ENCODE measurements at regions not wholly inside any gene's neighbourhood (a gene's known extent, or its start where the extent isn't known, plus 50 kb on each side); places are given as distances from the start of the nearest gene placed in this dataset.

- no peak overlapping the region for H3K4me3 ChIP-seq
- no peak for ATAC-seq
- H3K9me3 ChIP-seq, result no peaks in the 10 kb centered on the region
- H3K27me3 ChIP-seq, result no peaks in the 10 kb centered on the region
- no peaks in the 10 kb centered on the region for H3K4me1 ChIP-seq
- no peaks in the 10 kb centered on the region for H3K36me3 ChIP-seq
- H3K27ac ChIP-seq, result no peak overlapping the region
- no peak for TF ChIP-seq CTCF (IDR thresholded peaks at IDR 0.05)
- no peak for TF ChIP-seq POLR2A (IDR thresholded peaks at IDR 0.05)
- no peak for TF ChIP-seq EP300 (IDR thresholded peaks at IDR 0.05)
- TF ChIP-seq POLR2AphosphoS5 (IDR thresholded peaks at IDR 0.05), result no peak
These were observed 233.1 kb upstream of the RPS6KA3 start for GRCh38 chrX:20499763-20500162.

- Histone ChIP-seq H3K4me1 (no peaks in the 10 kb centered on the region), H3K9me3 (no peaks in the 10 kb centered on the region), H3K27ac (no peak overlapping the region), H3K27me3 (no peaks in the 10 kb centered on the region), H3K36me3 (no peaks in the 10 kb centered on the region), H3K4me3 (no peak overlapping the region)
- ATAC-seq, result no peak
- WGBS, 2 donors (ENCODE audit: low coverage in 1 of 2), result 33 to 45% methylated on average over 4 to 7 of the region's 7 CpGs
- no peak for TF ChIP-seq POLR2AphosphoS5 (IDR thresholded peaks at IDR 0.05)
- TF ChIP-seq CTCF (IDR thresholded peaks at IDR 0.05), result no peak
- TF ChIP-seq EP300 (IDR thresholded peaks at IDR 0.05), result no peak
- no peak for TF ChIP-seq POLR2A (IDR thresholded peaks at IDR 0.05)
These were observed 232.3 kb upstream of the RPS6KA3 start for GRCh38 chrX:20498851-20499635.

- no peaks in the 10 kb centered on the region for H3K9me3 ChIP-seq
- no peak for ATAC-seq
These were observed 228.9 kb upstream of the RPS6KA3 start for GRCh38 chrX:20495575-20495974.

GRCh38 chrX:20488473-20488872 is 221.8 kb upstream of the RPS6KA3 start:
- H3K27ac ChIP-seq, result no peak overlapping the region
- H3K4me3 ChIP-seq, result no peak overlapping the region
- no peak for ATAC-seq
- H3K9me3 ChIP-seq, result no peaks in the 10 kb centered on the region
- no peaks in the 10 kb centered on the region for H3K36me3 ChIP-seq
- H3K4me1 ChIP-seq, result no peaks in the 10 kb centered on the region
- TF ChIP-seq EP300 (IDR thresholded peaks at IDR 0.05), result no peak
- TF ChIP-seq CTCF (IDR thresholded peaks at IDR 0.05), result no peak
- no peak for TF ChIP-seq POLR2A (IDR thresholded peaks at IDR 0.05)
- no peak for TF ChIP-seq POLR2AphosphoS5 (IDR thresholded peaks at IDR 0.05)
- 83 to 86% methylated on average over 1 of the region's 1 CpG for WGBS, 2 donors (ENCODE audit: low coverage in 1 of 2)
- H3K27me3 ChIP-seq, result no peaks in the 10 kb centered on the region

More at GRCh38 chrX:20495575-20495974, 228.9 kb upstream of the RPS6KA3 start:
- no peak overlapping the region for H3K27ac ChIP-seq
- WGBS, 2 donors (ENCODE audit: low coverage in 1 of 2), result 20 to 70% methylated on average over 1 to 2 of the region's 2 CpGs
- H3K4me1 ChIP-seq, result no peaks in the 10 kb centered on the region
- TF ChIP-seq POLR2AphosphoS5 (IDR thresholded peaks at IDR 0.05) (no peak), EP300 (IDR thresholded peaks at IDR 0.05) (no peak), POLR2A (IDR thresholded peaks at IDR 0.05) (no peak), CTCF (IDR thresholded peaks at IDR 0.05) (no peak)
- no peak overlapping the region for H3K4me3 ChIP-seq
- H3K36me3 ChIP-seq, result no peaks in the 10 kb centered on the region
- H3K27me3 ChIP-seq, result no peaks in the 10 kb centered on the region

- no peak for ATAC-seq
- no peak overlapping the region for H3K4me3 ChIP-seq
- H3K4me1 ChIP-seq, result no peaks in the 10 kb centered on the region
- TF ChIP-seq POLR2A (IDR thresholded peaks at IDR 0.05), result no peak
- no peak for TF ChIP-seq EP300 (IDR thresholded peaks at IDR 0.05)
- no peak for TF ChIP-seq POLR2AphosphoS5 (IDR thresholded peaks at IDR 0.05)
- no peak for TF ChIP-seq CTCF (IDR thresholded peaks at IDR 0.05)
- 0% methylated on average over 1 of the region's 1 CpG; no CpG with 5 or more reads in 1 of the 2 donors for WGBS, 2 donors (ENCODE audit: low coverage in 1 of 2)
- H3K27ac ChIP-seq, result no peak overlapping the region
- no peaks in the 10 kb centered on the region for H3K27me3 ChIP-seq
- H3K36me3 ChIP-seq, result no peaks in the 10 kb centered on the region
- H3K9me3 ChIP-seq, result no peaks in the 10 kb centered on the region
These were observed 220.5 kb upstream of the RPS6KA3 start for GRCh38 chrX:20487227-20487626.

All from gastroesophageal sphincter (tissue), 4 donors.